ENCODE measurements at regions not wholly inside any gene's neighbourhood (a gene's known extent, or its start where the extent isn't known, plus 50 kb on each side); places are given as distances from the start of the nearest gene placed in this dataset.
A peak's percentile ranks its signal among the peaks of the same experiment; 100 is the strongest.
"Not testable (repeated sequence)": the region's sequence is repeated elsewhere in the genome, so short reads cannot be mapped to it uniquely, and the experiment has no call there.

GRCh38 chr4:163673848-163674697, 179.6 kb downstream of the TMA16 start:
- ATAC-seq (replicated peaks; ENCODE audit: extremely low read depth, poor library complexity, severe bottlenecking) (no peak), DNase-seq (ENCODE audit: low spot score in 2 of 2) (no peak)
- H3K9me3 Mint-ChIP-seq, result no peaks in the 10 kb centered on the region
- H3K36me3 Mint-ChIP-seq (ENCODE audit: insufficient read depth), result peaks cover 2% of the 10 kb centered on the region
- no peaks in the 10 kb centered on the region for H3K27me3 Mint-ChIP-seq
- no peaks in the 10 kb centered on the region for H3K4me1 Mint-ChIP-seq
- H3K27ac Mint-ChIP-seq (ENCODE audit: low read depth), result no peak overlapping the region
- no peak overlapping the region for H3K4me3 Mint-ChIP-seq

- no peak overlapping the region for H3K27ac Mint-ChIP-seq (ENCODE audit: low read depth)
- DNase-seq (ENCODE audit: low spot score in 2 of 2), result no peak
- H3K4me1 Mint-ChIP-seq, result no peaks in the 10 kb centered on the region
- no peaks in the 10 kb centered on the region for H3K36me3 Mint-ChIP-seq (ENCODE audit: insufficient read depth)
- H3K9me3 Mint-ChIP-seq, result no peaks in the 10 kb centered on the region
- no peaks in the 10 kb centered on the region for H3K27me3 Mint-ChIP-seq
- ATAC-seq (replicated peaks; ENCODE audit: extremely low read depth, poor library complexity, severe bottlenecking), result no peak
- no peak overlapping the region for H3K4me3 Mint-ChIP-seq
Measured at GRCh38 chr4:163679189-163679588, 184.7 kb downstream of the TMA16 start.

- H3K9me3 Mint-ChIP-seq, result no peaks in the 10 kb centered on the region
- ATAC-seq (replicated peaks; ENCODE audit: extremely low read depth, poor library complexity, severe bottlenecking) (no peak), DNase-seq (ENCODE audit: low spot score in 2 of 2) (no peak)
- H3K27ac Mint-ChIP-seq (ENCODE audit: low read depth), result no peak overlapping the region
- no peak overlapping the region for H3K4me3 Mint-ChIP-seq
- no peaks in the 10 kb centered on the region for H3K27me3 Mint-ChIP-seq
- H3K36me3 Mint-ChIP-seq (ENCODE audit: insufficient read depth), result no peaks in the 10 kb centered on the region
- H3K4me1 Mint-ChIP-seq, result no peaks in the 10 kb centered on the region
Measured at GRCh38 chr4:163680386-163681098, 186.1 kb downstream of the TMA16 start.

GRCh38 chr4:163681208-163681821, 186.8 kb downstream of the TMA16 start:
- no peak overlapping the region for H3K4me3 Mint-ChIP-seq
- H3K9me3 Mint-ChIP-seq, result no peaks in the 10 kb centered on the region
- no peaks in the 10 kb centered on the region for H3K4me1 Mint-ChIP-seq
- ATAC-seq (replicated peaks; ENCODE audit: extremely low read depth, poor library complexity, severe bottlenecking) (peak; percentile 56), DNase-seq (ENCODE audit: low spot score in 2 of 2) (no peak)
- H3K36me3 Mint-ChIP-seq (ENCODE audit: insufficient read depth), result no peaks in the 10 kb centered on the region
- no peaks in the 10 kb centered on the region for H3K27me3 Mint-ChIP-seq
- no peak overlapping the region for H3K27ac Mint-ChIP-seq (ENCODE audit: low read depth)

- Mint-ChIP-seq H3K27ac (ENCODE audit: low read depth) (no peak overlapping the region), H3K36me3 (ENCODE audit: insufficient read depth) (no peaks in the 10 kb centered on the region), H3K27me3 (no peaks in the 10 kb centered on the region), H3K4me1 (no peaks in the 10 kb centered on the region), H3K4me3 (no peak overlapping the region), H3K9me3 (no peaks in the 10 kb centered on the region)
- no peak for ATAC-seq (replicated peaks; ENCODE audit: extremely low read depth, poor library complexity, severe bottlenecking)
- DNase-seq (ENCODE audit: low spot score in 2 of 2), result no peak
Measured at GRCh38 chr4:163688856-163689255, 194.4 kb downstream of the TMA16 start.

- H3K9me3 Mint-ChIP-seq, result peaks cover 6% of the 10 kb centered on the region
- H3K27ac Mint-ChIP-seq (ENCODE audit: low read depth), result no peak overlapping the region
- H3K4me1 Mint-ChIP-seq, result no peaks in the 10 kb centered on the region
- DNase-seq (ENCODE audit: low spot score in 2 of 2), result no peak
- no peaks in the 10 kb centered on the region for H3K36me3 Mint-ChIP-seq (ENCODE audit: insufficient read depth)
- no peak for ATAC-seq (replicated peaks; ENCODE audit: extremely low read depth, poor library complexity, severe bottlenecking)
- no peaks in the 10 kb centered on the region for H3K27me3 Mint-ChIP-seq
- no peak overlapping the region for H3K4me3 Mint-ChIP-seq
Measured at GRCh38 chr4:163693211-163693610, 198.7 kb downstream of the TMA16 start.

GRCh38 chr4:163693776-163694175, 199.3 kb downstream of the TMA16 start:
- H3K9me3 Mint-ChIP-seq, result peaks cover 6% of the 10 kb centered on the region
- no peaks in the 10 kb centered on the region for H3K27me3 Mint-ChIP-seq
- no peak overlapping the region for H3K4me3 Mint-ChIP-seq
- no peaks in the 10 kb centered on the region for H3K36me3 Mint-ChIP-seq (ENCODE audit: insufficient read depth)
- DNase-seq (ENCODE audit: low spot score in 2 of 2) (no peak), ATAC-seq (replicated peaks; ENCODE audit: extremely low read depth, poor library complexity, severe bottlenecking) (no peak)
- H3K4me1 Mint-ChIP-seq, result no peaks in the 10 kb centered on the region
- H3K27ac Mint-ChIP-seq (ENCODE audit: low read depth), result no peak overlapping the region

GRCh38 chr4:163694385-163694784, 199.9 kb downstream of the TMA16 start:
- ATAC-seq (replicated peaks; ENCODE audit: extremely low read depth, poor library complexity, severe bottlenecking), result no peak
- Mint-ChIP-seq H3K9me3 (peaks cover 6% of the 10 kb centered on the region), H3K4me1 (no peaks in the 10 kb centered on the region), H3K27ac (ENCODE audit: low read depth) (no peak overlapping the region), H3K4me3 (no peak overlapping the region), H3K36me3 (ENCODE audit: insufficient read depth) (no peaks in the 10 kb centered on the region), H3K27me3 (no peaks in the 10 kb centered on the region)
- no peak for DNase-seq (ENCODE audit: low spot score in 2 of 2)

- no peak for ATAC-seq (replicated peaks; ENCODE audit: extremely low read depth, poor library complexity, severe bottlenecking)
Measured at GRCh38 chr4:163697121-163697520, 202.6 kb downstream of the TMA16 start.

GRCh38 chr4:163700383-163700782, 205.9 kb downstream of the TMA16 start:
- H3K36me3 Mint-ChIP-seq (ENCODE audit: insufficient read depth); H3K9me3 Mint-ChIP-seq; H3K27me3 Mint-ChIP-seq; H3K4me3 Mint-ChIP-seq; ATAC-seq (replicated peaks; ENCODE audit: extremely low read depth, poor library complexity, severe bottlenecking); H3K4me1 Mint-ChIP-seq; DNase-seq (ENCODE audit: low spot score in 2 of 2); H3K27ac Mint-ChIP-seq (ENCODE audit: low read depth): not testable (repeated sequence)

More at GRCh38 chr4:163697121-163697520, 202.6 kb downstream of the TMA16 start:
- Mint-ChIP-seq H3K4me3 (no peak overlapping the region), H3K36me3 (ENCODE audit: insufficient read depth) (no peaks in the 10 kb centered on the region), H3K9me3 (peaks cover 6% of the 10 kb centered on the region), H3K27ac (ENCODE audit: low read depth) (no peak overlapping the region), H3K4me1 (no peaks in the 10 kb centered on the region), H3K27me3 (no peaks in the 10 kb centered on the region)
- no peak for DNase-seq (ENCODE audit: low spot score in 2 of 2)

- Mint-ChIP-seq H3K4me3 (no peak overlapping the region), H3K9me3 (peaks cover 2% of the 10 kb centered on the region), H3K4me1 (no peaks in the 10 kb centered on the region), H3K36me3 (ENCODE audit: insufficient read depth) (no peaks in the 10 kb centered on the region), H3K27me3 (no peaks in the 10 kb centered on the region), H3K27ac (ENCODE audit: low read depth) (no peak overlapping the region)
- ATAC-seq (replicated peaks; ENCODE audit: extremely low read depth, poor library complexity, severe bottlenecking) (no peak), DNase-seq (ENCODE audit: low spot score in 2 of 2) (no peak)
Measured at GRCh38 chr4:163701916-163702315, 207.4 kb downstream of the TMA16 start.

GRCh38 chr4:163702736-163703135, 208.2 kb downstream of the TMA16 start:
- Mint-ChIP-seq H3K36me3 (ENCODE audit: insufficient read depth) (no peaks in the 10 kb centered on the region), H3K4me3 (no peak overlapping the region), H3K27me3 (no peaks in the 10 kb centered on the region), H3K9me3 (no peaks in the 10 kb centered on the region), H3K4me1 (no peaks in the 10 kb centered on the region), H3K27ac (ENCODE audit: low read depth) (no peak overlapping the region)
- ATAC-seq (replicated peaks; ENCODE audit: extremely low read depth, poor library complexity, severe bottlenecking) (no peak), DNase-seq (ENCODE audit: low spot score in 2 of 2) (no peak)

GRCh38 chr4:163703251-163703650, 208.8 kb downstream of the TMA16 start:
- Mint-ChIP-seq H3K27ac (ENCODE audit: low read depth) (no peak overlapping the region), H3K4me3 (no peak overlapping the region), H3K9me3 (no peaks in the 10 kb centered on the region), H3K4me1 (no peaks in the 10 kb centered on the region), H3K36me3 (ENCODE audit: insufficient read depth) (no peaks in the 10 kb centered on the region), H3K27me3 (no peaks in the 10 kb centered on the region)
- no peak for DNase-seq (ENCODE audit: low spot score in 2 of 2)
- ATAC-seq (replicated peaks; ENCODE audit: extremely low read depth, poor library complexity, severe bottlenecking), result no peak
